GM13977 (cell line): ENCODE measurements at regions not wholly inside any gene's neighbourhood (a gene's known extent, or its start where the extent isn't known, plus 50 kb on each side); places are given as distances from the start of the nearest gene placed in this dataset.

ENCODE experiments used
- DNase-seq: peaks from one replicate; pipeline ENCODE4 v3.0.0; 2012; ENCODE audit warnings: low spot score
- in situ Hi-C: fragments of 300-500 bp; cut with MboI; formaldehyde crosslinking; loops from one replicate; pipeline ENCODE4 v1.12.0; 2022; ENCODE audit warnings: low sequenced_read_pairs, low pct_unique_long_range_greater_than_20kb, mixed read lengths, inconsistent platforms; ENCODE audit not compliant: unreplicated experiment
- TF ChIP-seq, protein P1 (sequence below): IDR thresholded peaks from 2 replicates; pipeline ENCODE4 v1.5.1; 2012; ENCODE audit warnings: mild to moderate bottlenecking, control low read depth; ENCODE audit not compliant: insufficient read depth; ENCODE audit errors: extremely low read depth, missing control alignments

- in situ Hi-C loops, result no loop called here
- TF ChIP-seq, protein P1, sequence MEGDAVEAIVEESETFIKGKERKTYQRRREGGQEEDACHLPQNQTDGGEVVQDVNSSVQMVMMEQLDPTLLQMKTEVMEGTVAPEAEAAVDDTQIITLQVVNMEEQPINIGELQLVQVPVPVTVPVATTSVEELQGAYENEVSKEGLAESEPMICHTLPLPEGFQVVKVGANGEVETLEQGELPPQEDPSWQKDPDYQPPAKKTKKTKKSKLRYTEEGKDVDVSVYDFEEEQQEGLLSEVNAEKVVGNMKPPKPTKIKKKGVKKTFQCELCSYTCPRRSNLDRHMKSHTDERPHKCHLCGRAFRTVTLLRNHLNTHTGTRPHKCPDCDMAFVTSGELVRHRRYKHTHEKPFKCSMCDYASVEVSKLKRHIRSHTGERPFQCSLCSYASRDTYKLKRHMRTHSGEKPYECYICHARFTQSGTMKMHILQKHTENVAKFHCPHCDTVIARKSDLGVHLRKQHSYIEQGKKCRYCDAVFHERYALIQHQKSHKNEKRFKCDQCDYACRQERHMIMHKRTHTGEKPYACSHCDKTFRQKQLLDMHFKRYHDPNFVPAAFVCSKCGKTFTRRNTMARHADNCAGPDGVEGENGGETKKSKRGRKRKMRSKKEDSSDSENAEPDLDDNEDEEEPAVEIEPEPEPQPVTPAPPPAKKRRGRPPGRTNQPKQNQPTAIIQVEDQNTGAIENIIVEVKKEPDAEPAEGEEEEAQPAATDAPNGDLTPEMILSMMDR, result no peak
- DNase-seq, result no peak
Observed at GRCh38 chr4:179182741-179183140, 1740.5 kb upstream of the AGA start.

DNA sequence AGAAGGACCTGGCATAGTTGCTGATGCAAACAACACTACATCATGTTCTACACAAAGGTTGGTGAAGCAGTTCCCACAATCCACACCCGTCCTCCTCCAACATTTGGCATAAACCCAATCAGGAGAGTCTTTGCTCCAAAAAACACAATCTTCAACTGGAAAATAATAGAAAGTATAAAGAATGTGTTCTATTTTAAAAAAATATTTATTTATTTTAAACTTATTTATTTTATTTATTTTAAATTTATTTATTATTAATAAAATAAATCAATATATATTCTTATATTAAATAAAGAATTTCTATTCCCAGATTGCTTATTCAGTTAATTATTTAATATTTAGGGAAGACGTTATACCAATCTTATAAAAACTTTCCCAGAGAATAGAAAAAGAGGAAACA, 1753.7 kb upstream of the AGA start:
- in situ Hi-C loops, result no loop called here

DNA sequence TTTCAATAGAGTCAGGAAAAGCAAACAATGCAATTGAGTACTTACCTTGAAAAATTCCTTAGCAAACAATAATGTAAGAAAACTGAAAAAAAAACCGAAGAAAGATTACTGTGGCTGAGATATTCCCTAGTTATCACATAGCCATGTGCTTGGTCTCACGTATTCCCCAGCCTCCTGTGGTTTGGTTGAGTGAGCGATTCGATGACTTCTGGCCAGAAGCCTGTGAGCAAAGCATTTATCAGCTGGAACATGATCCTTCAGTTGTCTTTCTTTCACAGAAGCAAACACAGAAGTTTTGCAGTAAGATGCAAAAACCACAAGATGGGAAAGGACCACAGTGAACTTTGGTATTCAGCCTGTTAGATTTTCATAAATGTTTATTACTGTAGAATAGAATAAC, 1754.3 kb upstream of the AGA start:
- in situ Hi-C loops, result no loop called here
- TF ChIP-seq, protein P1, result no peak
- DNase-seq, result no peak

More for the DNA sequence above, 1753.7 kb upstream of the AGA start:
- TF ChIP-seq, protein P1, result no peak
- no peak for DNase-seq

DNA sequence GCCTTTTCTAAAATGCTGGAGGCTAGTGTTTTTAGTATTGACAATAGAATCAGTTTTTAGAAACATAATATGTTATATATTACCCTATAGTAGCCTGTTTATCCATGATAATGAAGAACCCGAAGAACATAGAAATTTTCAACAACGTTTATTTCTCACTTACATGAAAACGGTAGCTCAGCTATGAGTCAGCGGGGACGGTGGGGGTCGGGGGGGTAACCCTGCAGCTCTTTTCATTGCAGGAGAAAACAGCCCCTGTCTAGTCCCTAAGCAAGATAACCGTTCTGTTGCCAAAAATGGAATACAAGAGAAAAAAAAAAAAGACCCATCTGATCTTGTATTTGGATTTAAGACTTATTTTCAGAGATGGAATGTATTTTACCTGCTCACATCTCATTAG, 1758.4 kb upstream of the AGA start:
- in situ Hi-C loops, result no loop called here
- no peak for DNase-seq

GRCh38 chr4:179225594-179225993, 1783.4 kb upstream of the AGA start:
- in situ Hi-C loops, result no loop called here
- DNase-seq, result no peak
- TF ChIP-seq, protein P1, result no peak

More for the DNA sequence above, 1758.4 kb upstream of the AGA start:
- TF ChIP-seq, protein P1, result no peak

- TF ChIP-seq, protein P1, result no peak
- in situ Hi-C loops, result no loop called here
- DNase-seq, result no peak
Observed at GRCh38 chr4:179248821-179249220, 1806.6 kb upstream of the AGA start.

DNA sequence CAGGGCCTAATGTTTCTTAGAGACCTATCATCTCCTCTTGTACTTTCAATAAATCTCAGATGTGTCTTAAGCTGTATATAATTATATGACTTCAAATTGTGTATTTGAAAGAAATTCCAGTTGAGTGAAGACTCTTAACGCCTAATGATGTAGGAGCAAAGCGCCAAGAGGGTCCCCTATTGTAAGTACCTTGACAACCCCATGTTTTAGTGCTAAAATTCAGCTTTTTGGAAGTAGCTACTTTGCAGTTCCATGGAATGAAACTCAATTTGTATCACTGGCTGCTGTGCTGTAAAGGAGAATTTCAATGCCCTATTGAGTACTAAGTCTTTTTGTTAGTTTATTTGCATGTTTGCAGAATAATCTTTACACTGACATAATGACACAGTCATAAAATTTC, 1826.6 kb upstream of the AGA start:
- TF ChIP-seq, protein P1, result no peak
- in situ Hi-C loops, result no loop called here
- no peak for DNase-seq
